ENCODE measurements at regions not wholly inside any gene's neighbourhood (a gene's known extent, or its start where the extent isn't known, plus 50 kb on each side); places are given as distances from the start of the nearest gene placed in this dataset.

- Histone ChIP-seq H3K4me3 (ENCODE audit: low read depth, low read length, poor library complexity, severe bottlenecking) (no peak overlapping the region), H3K27ac (ENCODE audit: low read depth, low read length, poor library complexity, severe bottlenecking) (no peak overlapping the region), H3K36me3 (ENCODE audit: insufficient read depth, low read length, poor library complexity, severe bottlenecking) (no peaks in the 10 kb centered on the region), H3K9me3 (ENCODE audit: low read depth, low read length, poor library complexity, severe bottlenecking) (no peaks in the 10 kb centered on the region), H3K27me3 (replicated peaks; ENCODE audit: insufficient read depth, low read depth, low read length, poor library complexity) (no peaks in the 10 kb centered on the region), H3K4me1 (ENCODE audit: insufficient read depth, low read length, poor library complexity, severe bottlenecking) (no peaks in the 10 kb centered on the region)
- ChIA-PET CTCF (no interaction called here), POLR2A (ENCODE audit: low non-redundant PET) (no interaction called here)
- TF ChIP-seq EZH2 (IDR thresholded peaks at IDR 0.05; ENCODE audit: borderline replicate concordance, low read depth, low read length, poor library complexity, severe bottlenecking) (no peak), CTCF (conservative IDR thresholded peaks at IDR 0.05; ENCODE audit: low read depth, low read length) (no peak)
- no peak for DNase-seq (ENCODE audit: low spot score)
- intact Hi-C loops (cut with micrococcal nuclease; ENCODE audit: unreplicated experiment), result no loop called here
- BruUV-seq (replicated peaks), result no TSS peak
Observed at GRCh38 chr3:72088486-72089025, 303.6 kb upstream of the PROK2 start.

GRCh38 chr3:72087420-72087819, 302.5 kb upstream of the PROK2 start:
- TF ChIP-seq CTCF (conservative IDR thresholded peaks at IDR 0.05; ENCODE audit: low read depth, low read length) (no peak), EZH2 (IDR thresholded peaks at IDR 0.05; ENCODE audit: borderline replicate concordance, low read depth, low read length, poor library complexity, severe bottlenecking) (no peak)
- POLR2A ChIA-PET (ENCODE audit: low non-redundant PET), result no interaction called here
- Histone ChIP-seq H3K27ac (ENCODE audit: low read depth, low read length, poor library complexity, severe bottlenecking) (no peak overlapping the region), H3K4me3 (ENCODE audit: low read depth, low read length, poor library complexity, severe bottlenecking) (no peak overlapping the region), H3K9me3 (ENCODE audit: low read depth, low read length, poor library complexity, severe bottlenecking) (no peaks in the 10 kb centered on the region), H3K4me1 (ENCODE audit: insufficient read depth, low read length, poor library complexity, severe bottlenecking) (no peaks in the 10 kb centered on the region), H3K36me3 (ENCODE audit: insufficient read depth, low read length, poor library complexity, severe bottlenecking) (no peaks in the 10 kb centered on the region), H3K27me3 (replicated peaks; ENCODE audit: insufficient read depth, low read depth, low read length, poor library complexity) (no peaks in the 10 kb centered on the region)
- DNase-seq (ENCODE audit: low spot score), result no peak
- no TSS peak for BruUV-seq (replicated peaks)
- CTCF ChIA-PET, result no interaction called here
- intact Hi-C loops (cut with micrococcal nuclease; ENCODE audit: unreplicated experiment), result no loop called here

- CTCF ChIA-PET, result no interaction called here
- POLR2A ChIA-PET (ENCODE audit: low non-redundant PET), result no interaction called here
- H3K27me3 ChIP-seq (replicated peaks; ENCODE audit: insufficient read depth, low read depth, low read length, poor library complexity), result no peaks in the 10 kb centered on the region
Observed at GRCh38 chr3:72086743-72087087, 301.8 kb upstream of the PROK2 start.

More at GRCh38 chr3:72086743-72087087, 301.8 kb upstream of the PROK2 start:
- Histone ChIP-seq H3K27ac (ENCODE audit: low read depth, low read length, poor library complexity, severe bottlenecking) (no peak overlapping the region), H3K4me1 (ENCODE audit: insufficient read depth, low read length, poor library complexity, severe bottlenecking) (no peaks in the 10 kb centered on the region), H3K36me3 (ENCODE audit: insufficient read depth, low read length, poor library complexity, severe bottlenecking) (no peaks in the 10 kb centered on the region), H3K9me3 (ENCODE audit: low read depth, low read length, poor library complexity, severe bottlenecking) (no peaks in the 10 kb centered on the region), H3K4me3 (ENCODE audit: low read depth, low read length, poor library complexity, severe bottlenecking) (no peak overlapping the region)
- intact Hi-C loops (cut with micrococcal nuclease; ENCODE audit: unreplicated experiment), result no loop called here
- TF ChIP-seq CTCF (conservative IDR thresholded peaks at IDR 0.05; ENCODE audit: low read depth, low read length), result no peak
- no peak for TF ChIP-seq EZH2 (IDR thresholded peaks at IDR 0.05; ENCODE audit: borderline replicate concordance, low read depth, low read length, poor library complexity, severe bottlenecking)
- no TSS peak for BruUV-seq (replicated peaks)
- DNase-seq (ENCODE audit: low spot score), result no peak
